GM12878 (cell line): ENCODE measurements at regions not wholly inside any gene's neighbourhood (a gene's known extent, or its start where the extent isn't known, plus 50 kb on each side); places are given as distances from the start of the nearest gene placed in this dataset.

Experiments used
- ATAC-seq: fragments of 200-7000 bp; cut with Tn5 transposase; 3 replicates; pipeline ENCODE4 v1.9.1; 2020; ENCODE audit warnings: mild to moderate bottlenecking, moderate library complexity
- BruUV-seq: library from RNA; stranded (reverse); fragments of 400-500 nt; replicated peaks from 2 replicates; lab custom pipeline; 2021; lab: Mats Ljungman, UMichigan
- CTCF ChIA-PET: fragments of 300-600 bp; sonication (Branson Sonifier 250); formaldehyde crosslinking; extraction: SDS; loops from one replicate; lab custom pipeline; 2021; ENCODE audit warnings: inconsistent platforms; lab: Yijun Ruan, JAX
- POLR2A ChIA-PET: fragments of 350-600 bp; formaldehyde crosslinking; extraction: SDS; loops from one replicate; lab custom pipeline; 2021; ENCODE audit warnings: inconsistent platforms; lab: Charles Lee
- RAD21 ChIA-PET: fragments of 300-600 bp; sonication (Branson Sonifier 250); formaldehyde crosslinking; loops from one replicate; lab custom pipeline; 2023; ENCODE audit warnings: antibody characterized with exemption; ENCODE audit not compliant: unreplicated experiment; lab: Charles Lee
- SMC1A ChIA-PET: fragments of 300-600 bp; sonication (Branson Sonifier 250); formaldehyde crosslinking; loops from one replicate; lab custom pipeline; 2023; ENCODE audit not compliant: unreplicated experiment, uncharacterized antibody; lab: Charles Lee
- DNase-seq: peaks from one replicate; pipeline ENCODE4 v3.0.0-alpha.2; 2011; ENCODE audit warnings: low read depth, low spot score
- FAIRE-seq: peaks from 3 replicates; lab custom pipeline; 2011; peaks lifted over from hg19 to GRCh38; lab: Jason Lieb, UNC
- H2AFZ ChIP-seq: 2 replicates; pipeline ENCODE4 v1.6.0; 2011; ENCODE audit warnings: low read depth, low read length, control low read depth; ENCODE audit not compliant: control insufficient read depth
- H3K27ac ChIP-seq: 2 replicates; pipeline ENCODE4 v1.5.1; 2011; ENCODE audit warnings: control low read depth; ENCODE audit not compliant: control insufficient read depth, insufficient read depth
- H3K27me3 ChIP-seq, 2 experiments: replicated peaks in 1 of 2; 2 replicates each; pipeline versions ENCODE4 v1.6.0 to v1.6.1; 2011; ENCODE audit warnings: low read length in 1 of 2; ENCODE audit not compliant: control insufficient read depth in 2 of 2, insufficient read depth in 2 of 2
- H3K36me3 ChIP-seq, 2 experiments: 2 replicates each; pipeline ENCODE4 v1.5.1; 2011; ENCODE audit warnings: low read length in 1 of 2; ENCODE audit not compliant: control insufficient read depth in 2 of 2, insufficient read depth in 2 of 2
- H3K4me1 ChIP-seq: 2 replicates; pipeline ENCODE4 v1.6.1; 2011; ENCODE audit warnings: mild to moderate bottlenecking, low read length, moderate library complexity, mixed read lengths; ENCODE audit not compliant: control insufficient read depth, insufficient read depth
- H3K4me2 ChIP-seq: 2 replicates; pipeline ENCODE4 v1.6.0; 2011; ENCODE audit warnings: control low read depth; ENCODE audit not compliant: control insufficient read depth, insufficient read depth
- H3K4me3 ChIP-seq: fragments of 200-600 bp; sonication (generic); 2 replicates; pipeline ENCODE4 v1.5.1; 2016
- H3K79me2 ChIP-seq: 2 replicates; pipeline ENCODE4 v1.6.0; 2011; ENCODE audit warnings: low read length; ENCODE audit not compliant: control insufficient read depth, insufficient read depth
- H3K9ac ChIP-seq: 2 replicates; pipeline ENCODE4 v1.8.0; 2011; ENCODE audit warnings: low read length, control low read depth, mixed read lengths; ENCODE audit not compliant: control insufficient read depth, insufficient read depth
- H3K9me3 ChIP-seq: replicated peaks from 3 replicates; pipeline ENCODE4 v1.5.1; 2011; ENCODE audit warnings: mild to moderate bottlenecking, low read length; ENCODE audit not compliant: control insufficient read depth, insufficient read depth
- H4K20me1 ChIP-seq: 2 replicates; pipeline ENCODE4 v1.6.0; 2011; ENCODE audit not compliant: control insufficient read depth, insufficient read depth
- BCL11A ChIP-seq: IDR thresholded peaks from 2 replicates; pipeline ENCODE4 v1.6.1; 2011; ENCODE audit warnings: low read depth, low read length
- CEBPB ChIP-seq, 2 experiments: fragments of 150-350 bp in 1 of 2; IDR thresholded peaks; 2 replicates each; pipeline ENCODE4 v1.6.1; 2012 to 2014; ENCODE audit warnings: low read depth in 2 of 2, low read length in 2 of 2, borderline replicate concordance in 1 of 2, inconsistent platforms in 1 of 2
- HCFC1 ChIP-seq: fragments of 150-350 bp; IDR thresholded peaks from 2 replicates; pipeline ENCODE4 v1.6.1; 2014; ENCODE audit warnings: low read length
- HDAC2 ChIP-seq: fragments of 200-600 bp; sonication (generic); IDR thresholded peaks from 2 replicates; pipeline ENCODE4 v1.6.1; 2017
- KAT2A ChIP-seq: conservative IDR thresholded peaks from 2 replicates; pipeline ENCODE4 v1.6.1; 2011; ENCODE audit warnings: low read depth, low read length; ENCODE audit not compliant: control insufficient read depth
- ZNF274 ChIP-seq: IDR thresholded peaks from one replicate; pipeline ENCODE4 v1.8.0; 2011; ENCODE audit not compliant: insufficient read length, insufficient read depth
- WGBS: methylation state at CpG from one replicate; pipeline ENCODE4 v1.1.6; 2016; ENCODE audit warnings: low lambda C conversion rate; ENCODE audit not compliant: insufficient replicate concordance, insufficient coverage; ENCODE audit errors: missing lambda C conversion rate; 5-methylcytosine and 5-hydroxymethylcytosine counted together
- in situ Hi-C: fragments of 300-500 bp; cut with MboI; formaldehyde crosslinking; loops from 9 replicates; pipeline ENCODE4 v1.14.3; 2018; ENCODE audit warnings: mixed read lengths
- intact Hi-C: fragments of 100-400 bp; cut with micrococcal nuclease; formaldehyde crosslinking; loops from one replicate; pipeline ENCODE4 v1.14.2; 2022; ENCODE audit not compliant: unreplicated experiment
- TF ChIP-seq, protein P1 (sequence below): fragments of 450-650 bp; IDR thresholded peaks from 2 replicates; pipeline ENCODE4 v1.6.1; 2016; ENCODE audit warnings: mild to moderate bottlenecking

DNA sequence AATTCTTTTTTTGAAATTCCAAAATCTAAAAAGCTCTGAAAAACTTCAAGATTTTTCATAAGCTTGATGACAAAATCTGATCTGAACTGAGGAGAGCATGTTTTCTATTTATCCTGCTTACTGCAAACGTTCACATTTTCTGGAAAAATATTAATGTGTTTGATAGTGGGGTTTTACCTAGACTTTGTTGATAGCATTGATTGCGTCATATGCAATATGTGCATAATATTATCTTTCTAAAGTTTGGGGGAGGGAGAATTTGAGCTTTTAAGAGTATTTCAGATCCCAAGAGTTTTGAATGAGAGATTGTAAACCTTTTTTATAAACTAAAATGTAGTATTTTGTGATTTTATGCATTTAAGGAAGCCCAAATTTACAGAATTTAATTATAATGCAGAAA, 62.8 kb upstream of the CDH6 start:
- CTCF ChIA-PET = interaction anchor here (0.6 kb wide), 1 partner anchor 377 kb away, joined by 3 read pairs; no protein-coding TSS in a partner anchor
- POLR2A ChIA-PET = interaction anchor here (0.6 kb wide), 1 partner anchor 79 kb away, joined by 3 read pairs; no protein-coding TSS in a partner anchor
- no peaks in the 10 kb centered on the region for H3K9me3 ChIP-seq
- 18% methylated on average over 2 of the region's 2 CpGs for WGBS
- no peak for DNase-seq
- no peak overlapping the region for H3K4me2 ChIP-seq
- no peaks in the 10 kb centered on the region for H3K4me1 ChIP-seq
- FAIRE-seq = no peak
- H3K27me3 ChIP-seq = no peaks in the 10 kb centered on the region
- RAD21 ChIA-PET = no interaction called here
- TF ChIP-seq CEBPB (IDR thresholded peaks at IDR 0.05; ENCODE audit: borderline replicate concordance in 1 of 2, low read depth in 2 of 2, low read length in 2 of 2) = no peak
- no peak for TF ChIP-seq ZNF274
- TF ChIP-seq, protein P1, sequence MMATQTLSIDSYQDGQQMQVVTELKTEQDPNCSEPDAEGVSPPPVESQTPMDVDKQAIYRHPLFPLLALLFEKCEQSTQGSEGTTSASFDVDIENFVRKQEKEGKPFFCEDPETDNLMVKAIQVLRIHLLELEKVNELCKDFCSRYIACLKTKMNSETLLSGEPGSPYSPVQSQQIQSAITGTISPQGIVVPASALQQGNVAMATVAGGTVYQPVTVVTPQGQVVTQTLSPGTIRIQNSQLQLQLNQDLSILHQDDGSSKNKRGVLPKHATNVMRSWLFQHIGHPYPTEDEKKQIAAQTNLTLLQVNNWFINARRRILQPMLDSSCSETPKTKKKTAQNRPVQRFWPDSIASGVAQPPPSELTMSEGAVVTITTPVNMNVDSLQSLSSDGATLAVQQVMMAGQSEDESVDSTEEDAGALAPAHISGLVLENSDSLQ = no peak
- TF ChIP-seq HDAC2 = no peak
- no peaks in the 10 kb centered on the region for H3K79me2 ChIP-seq
- intact Hi-C loops = no loop called here
- no peaks in the 10 kb centered on the region for H3K36me3 ChIP-seq
- ATAC-seq = no peak
- no peak overlapping the region for H2AFZ ChIP-seq
- BruUV-seq = no TSS peak
- in situ Hi-C loops = no loop called here
- SMC1A ChIA-PET = interaction anchor here (0.6 kb wide), 1 partner anchor 588 kb away, joined by 4 read pairs; no protein-coding TSS in a partner anchor
- no peak overlapping the region for H3K27ac ChIP-seq
- H4K20me1 ChIP-seq = no peaks in the 10 kb centered on the region
- H3K9ac ChIP-seq = no peak overlapping the region
- H3K4me3 ChIP-seq = no peak overlapping the region

DNA sequence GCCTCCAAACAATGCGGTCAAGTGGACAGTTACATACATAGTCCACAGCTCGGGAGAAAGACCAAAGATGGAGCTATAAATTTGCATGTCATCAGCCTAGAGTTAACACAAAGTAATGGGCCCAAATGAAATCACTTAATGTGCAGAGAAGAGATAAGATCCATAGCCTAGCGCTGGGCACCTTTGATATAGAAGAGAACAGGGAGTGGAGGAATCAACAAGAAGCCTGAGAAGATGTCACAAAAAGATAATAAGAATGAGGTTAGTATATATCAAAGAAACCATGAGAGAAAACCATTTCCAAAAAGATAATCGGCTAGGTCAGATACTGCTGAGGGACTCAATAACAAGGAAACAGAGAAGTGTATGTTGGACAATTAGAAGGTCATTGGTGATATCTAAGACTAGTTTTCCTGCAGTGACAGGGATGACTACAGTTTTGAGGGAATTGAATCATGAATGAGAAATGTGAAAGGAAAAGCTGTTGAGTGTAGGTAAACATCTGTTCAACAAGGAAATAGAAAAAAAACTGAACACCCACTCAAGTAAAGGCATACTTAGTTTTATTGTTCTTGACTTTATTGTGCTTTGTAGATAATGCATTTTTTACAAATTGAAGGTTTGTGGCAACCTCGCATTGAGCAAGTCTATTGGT, 68.7 kb upstream of the CDH6 start:
- no peak for FAIRE-seq
- SMC1A ChIA-PET = no interaction called here

More for the DNA sequence above, 68.7 kb upstream of the CDH6 start:
- intact Hi-C loops = no loop called here
- H3K9me3 ChIP-seq = no peaks in the 10 kb centered on the region
- in situ Hi-C loops = no loop called here
- H3K36me3 ChIP-seq = no peaks in the 10 kb centered on the region
- no peak overlapping the region for H3K27ac ChIP-seq
- BruUV-seq = no TSS peak
- H3K9ac ChIP-seq = no peak overlapping the region
- WGBS = 35% methylated on average over 5 of the region's 5 CpGs
- H2AFZ ChIP-seq = no peak overlapping the region
- no peaks in the 10 kb centered on the region for H3K79me2 ChIP-seq
- no peak overlapping the region for H3K4me3 ChIP-seq
- no peaks in the 10 kb centered on the region for H3K27me3 ChIP-seq
- CTCF ChIA-PET = no interaction called here
- H4K20me1 ChIP-seq = no peaks in the 10 kb centered on the region
- no peak for ATAC-seq
- RAD21 ChIA-PET = no interaction called here
- DNase-seq = no peak
- H3K4me2 ChIP-seq = no peak overlapping the region
- no peaks in the 10 kb centered on the region for H3K4me1 ChIP-seq
- TF ChIP-seq HCFC1 (no peak), KAT2A (no peak), BCL11A (no peak)
- POLR2A ChIA-PET = no interaction called here
